ENCODE measurements at regions not wholly inside any gene's neighbourhood (a gene's known extent, or its start where the extent isn't known, plus 50 kb on each side); places are given as distances from the start of the nearest gene placed in this dataset.

DNA sequence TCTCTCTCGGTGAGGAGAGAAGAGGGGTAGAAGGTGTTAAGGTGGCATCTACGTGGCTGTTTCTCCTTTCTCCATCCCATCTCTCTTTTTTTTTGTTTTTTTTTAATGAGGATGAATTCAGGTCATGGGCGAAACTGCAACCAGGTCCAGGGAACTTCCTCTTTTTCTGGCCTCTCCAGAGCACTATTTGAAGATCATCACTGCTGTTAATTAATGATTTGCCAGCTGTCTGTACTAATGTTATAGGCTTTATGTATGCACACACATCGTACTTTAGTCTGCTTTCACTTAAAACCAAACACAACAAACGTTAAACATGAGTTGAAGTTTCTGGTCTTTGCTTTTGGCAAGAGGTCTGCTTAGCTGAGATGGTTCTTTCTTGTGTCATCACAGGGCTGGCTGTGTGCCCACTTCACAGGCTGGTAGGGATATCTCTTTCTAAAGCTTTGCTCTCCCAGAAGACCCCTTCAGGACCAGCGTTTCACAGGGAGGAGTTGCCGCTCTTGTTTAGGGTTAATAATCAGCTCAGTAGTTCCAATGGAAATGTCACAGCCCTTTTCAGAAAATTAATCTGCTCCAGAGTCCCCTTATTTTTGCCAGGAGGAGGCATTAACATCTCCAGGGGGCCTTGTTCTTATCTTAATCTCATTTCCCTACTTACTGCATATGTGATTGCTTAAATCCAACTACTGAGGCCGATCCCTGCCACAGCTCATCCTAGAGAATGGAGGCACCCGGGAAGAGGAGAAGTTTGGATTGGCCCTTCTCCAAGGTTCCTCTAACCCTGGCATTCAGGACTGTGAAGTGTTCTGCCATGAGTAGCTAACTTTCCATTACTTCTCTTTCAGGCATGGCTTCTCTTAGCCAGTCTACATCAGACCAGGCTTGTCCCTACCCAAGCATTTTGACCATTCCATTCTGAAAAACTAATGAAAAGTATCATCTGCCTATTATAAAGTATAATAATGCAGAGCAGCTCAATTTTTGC lies 273.9 kb upstream of the NFE2L3 start:
- Mint-ChIP-seq H3K36me3 (ENCODE audit: low read depth) (no peaks in the 10 kb centered on the region), H3K9me3 (no peaks in the 10 kb centered on the region), H3K27ac (no peak overlapping the region), H3K4me1 (ENCODE audit: low read depth) (no peaks in the 10 kb centered on the region), H3K4me3 (no peak overlapping the region), H3K27me3 (peaks cover 77% of the 10 kb centered on the region)
- intact Hi-C loops (cut with micrococcal nuclease) = no loop called here

DNA sequence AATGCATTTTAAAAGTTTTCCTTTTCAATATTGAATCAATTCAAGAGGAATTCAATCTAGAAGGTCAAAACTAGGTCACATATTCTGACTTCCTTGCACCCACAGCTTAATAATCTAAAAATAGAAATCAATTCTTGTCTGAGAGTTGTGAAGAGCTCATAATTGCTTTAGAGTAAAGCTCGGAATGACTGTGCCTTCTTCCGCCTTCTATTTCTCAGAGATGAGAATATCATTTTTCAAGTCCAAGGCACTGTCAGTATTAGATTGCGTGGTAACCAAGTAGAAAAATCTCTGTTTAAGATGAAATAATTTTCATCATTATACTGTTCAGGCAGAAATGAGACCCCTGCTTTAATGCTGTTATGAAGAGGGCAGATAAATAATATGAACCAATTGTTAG lies 272.2 kb upstream of the NFE2L3 start:
- no peaks in the 10 kb centered on the region for H3K9me3 Mint-ChIP-seq
- H3K27ac Mint-ChIP-seq = no peak overlapping the region
- H3K27me3 Mint-ChIP-seq = peaks cover 80% of the 10 kb centered on the region
- no peaks in the 10 kb centered on the region for H3K36me3 Mint-ChIP-seq (ENCODE audit: low read depth)
- intact Hi-C loops (cut with micrococcal nuclease) = no loop called here
- H3K4me1 Mint-ChIP-seq (ENCODE audit: low read depth) = no peaks in the 10 kb centered on the region
- no peak overlapping the region for H3K4me3 Mint-ChIP-seq

DNA sequence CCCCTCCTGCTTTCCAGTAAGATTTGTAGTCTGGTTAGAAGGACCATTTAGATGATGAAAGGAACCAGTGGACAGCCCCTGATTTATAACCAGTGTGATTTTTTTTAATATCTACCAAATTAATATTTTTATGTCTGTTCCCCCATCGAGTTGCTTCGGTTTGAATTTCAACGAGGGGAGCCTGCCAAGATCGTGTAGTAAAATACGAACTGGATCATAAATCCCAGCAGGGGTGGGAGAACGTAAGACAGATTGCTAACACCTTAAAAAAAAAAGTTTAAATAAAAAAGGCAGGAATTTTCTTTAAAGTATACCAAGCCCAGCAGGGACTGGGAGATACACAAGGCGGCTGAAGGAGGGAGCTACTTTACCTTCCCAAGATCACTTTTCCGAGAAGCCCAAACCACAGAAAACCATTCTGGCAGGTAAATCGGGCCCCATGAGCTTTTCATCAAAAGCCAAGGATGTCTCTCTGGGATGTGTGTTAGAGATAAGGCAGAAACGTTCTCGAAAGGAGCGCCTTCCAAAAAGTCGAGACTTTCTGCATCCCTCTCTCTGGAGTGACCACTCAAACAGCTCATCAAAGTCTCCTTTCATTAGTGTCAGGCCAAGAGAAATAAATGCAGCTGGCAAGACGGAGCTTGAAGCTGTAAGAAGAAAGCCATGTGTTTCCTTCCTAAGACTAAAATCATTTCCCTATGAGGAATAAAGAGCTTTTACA lies 270.5 kb upstream of the NFE2L3 start:
- no peak overlapping the region for H3K27ac Mint-ChIP-seq
- no peak overlapping the region for H3K4me3 Mint-ChIP-seq
- H3K4me1 Mint-ChIP-seq (ENCODE audit: low read depth) = no peaks in the 10 kb centered on the region
- peaks cover 76% of the 10 kb centered on the region for H3K27me3 Mint-ChIP-seq
- H3K9me3 Mint-ChIP-seq = no peaks in the 10 kb centered on the region
- no peaks in the 10 kb centered on the region for H3K36me3 Mint-ChIP-seq (ENCODE audit: low read depth)
- intact Hi-C loops (cut with micrococcal nuclease) = no loop called here

DNA sequence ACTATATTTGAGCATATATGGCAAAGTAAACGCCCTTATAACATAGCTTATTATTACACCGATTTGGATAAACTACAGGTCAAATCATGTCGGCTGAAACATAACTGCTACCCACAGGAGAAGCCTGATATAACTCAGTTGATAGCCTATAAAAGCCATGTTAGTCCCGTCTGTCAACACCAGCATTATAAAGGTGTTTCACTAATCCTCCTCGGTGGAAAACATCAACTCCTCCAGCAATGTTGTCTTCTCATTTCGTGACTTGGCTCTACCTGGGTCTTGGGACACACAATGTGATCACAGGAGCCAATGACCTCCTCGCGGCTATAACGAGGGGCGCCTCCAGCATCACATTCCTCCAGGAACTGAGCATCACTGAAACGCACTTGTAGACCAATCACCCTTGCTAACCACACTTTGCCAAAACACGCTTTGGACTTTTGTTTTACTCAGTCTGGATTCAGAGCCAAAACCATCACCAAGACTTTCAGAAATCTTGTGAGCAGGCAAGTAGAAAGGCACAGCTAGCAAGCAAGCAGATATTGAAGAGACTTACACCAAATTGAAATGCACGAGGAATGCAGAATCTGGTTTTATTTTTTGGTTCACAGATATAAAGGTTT lies 269.7 kb upstream of the NFE2L3 start:
- no peak overlapping the region for H3K4me3 Mint-ChIP-seq
- intact Hi-C loops (cut with micrococcal nuclease) = no loop called here
- H3K36me3 Mint-ChIP-seq (ENCODE audit: low read depth) = no peaks in the 10 kb centered on the region
- H3K27me3 Mint-ChIP-seq = peaks cover 75% of the 10 kb centered on the region
- no peaks in the 10 kb centered on the region for H3K4me1 Mint-ChIP-seq (ENCODE audit: low read depth)
- H3K27ac Mint-ChIP-seq = no peak overlapping the region
- no peaks in the 10 kb centered on the region for H3K9me3 Mint-ChIP-seq

DNA sequence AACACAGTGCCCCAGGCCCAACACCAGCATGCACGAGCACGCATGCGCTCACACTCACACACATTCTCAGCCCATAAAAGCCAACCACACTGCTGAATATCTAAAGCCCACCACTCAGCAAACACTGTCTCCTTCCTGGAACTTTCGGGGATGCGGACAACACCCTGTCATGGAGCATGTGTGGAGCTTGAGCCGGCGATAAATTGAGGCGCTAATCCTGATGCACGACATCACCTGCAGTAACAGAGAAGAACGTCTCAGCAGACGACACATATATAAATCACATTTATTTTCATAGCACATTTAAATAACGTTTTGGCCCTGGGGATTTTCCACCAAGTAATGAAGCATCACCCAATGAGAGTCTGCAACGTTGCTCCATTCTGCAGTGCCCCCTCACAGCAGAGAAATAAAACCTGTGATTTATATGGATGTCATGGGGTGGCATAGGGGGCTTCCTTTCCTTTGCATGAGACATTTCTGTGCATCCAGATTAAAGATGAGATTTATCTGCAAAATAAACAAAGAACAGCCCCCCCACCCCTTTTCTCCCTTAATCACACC lies 267.7 kb upstream of the NFE2L3 start:
- intact Hi-C loops (cut with micrococcal nuclease) = no loop called here
- Mint-ChIP-seq H3K27me3 (peaks cover 72% of the 10 kb centered on the region), H3K27ac (no peak overlapping the region)

DNA sequence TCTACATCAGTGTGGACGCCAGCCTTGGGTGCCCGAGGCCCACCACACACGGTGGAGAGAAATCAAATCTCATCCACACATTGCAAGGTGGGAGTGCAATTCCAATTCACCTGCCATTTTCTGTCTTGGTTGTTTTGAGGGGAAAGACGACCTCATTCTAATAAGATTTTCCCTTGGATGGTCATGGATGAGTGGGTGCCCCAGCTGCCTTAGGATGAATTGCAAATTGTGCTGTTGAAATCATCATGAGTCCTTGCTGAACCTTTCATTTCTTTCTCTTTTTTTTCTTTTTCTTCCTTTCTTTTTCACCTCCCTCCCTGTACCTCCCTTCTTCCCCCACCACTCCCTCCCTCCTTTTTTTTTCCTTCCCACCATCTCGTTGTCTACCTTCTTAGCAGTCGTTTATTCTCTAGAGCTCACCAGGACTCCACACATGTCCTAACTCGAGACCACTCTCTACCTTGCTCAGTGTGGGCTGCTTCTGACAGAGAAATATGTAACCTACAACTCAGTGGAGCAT lies 266.9 kb upstream of the NFE2L3 start:
- H3K27ac Mint-ChIP-seq = no peak overlapping the region
- H3K4me3 Mint-ChIP-seq = no peak overlapping the region
- H3K9me3 Mint-ChIP-seq = no peaks in the 10 kb centered on the region
- peaks cover 74% of the 10 kb centered on the region for H3K27me3 Mint-ChIP-seq
- no peaks in the 10 kb centered on the region for H3K4me1 Mint-ChIP-seq (ENCODE audit: low read depth)
- intact Hi-C loops (cut with micrococcal nuclease) = no loop called here
- H3K36me3 Mint-ChIP-seq (ENCODE audit: low read depth) = no peaks in the 10 kb centered on the region

More for the DNA sequence above, 267.7 kb upstream of the NFE2L3 start:
- Mint-ChIP-seq H3K36me3 (ENCODE audit: low read depth) (no peaks in the 10 kb centered on the region), H3K9me3 (no peaks in the 10 kb centered on the region), H3K4me3 (no peak overlapping the region), H3K4me1 (ENCODE audit: low read depth) (no peaks in the 10 kb centered on the region)

DNA sequence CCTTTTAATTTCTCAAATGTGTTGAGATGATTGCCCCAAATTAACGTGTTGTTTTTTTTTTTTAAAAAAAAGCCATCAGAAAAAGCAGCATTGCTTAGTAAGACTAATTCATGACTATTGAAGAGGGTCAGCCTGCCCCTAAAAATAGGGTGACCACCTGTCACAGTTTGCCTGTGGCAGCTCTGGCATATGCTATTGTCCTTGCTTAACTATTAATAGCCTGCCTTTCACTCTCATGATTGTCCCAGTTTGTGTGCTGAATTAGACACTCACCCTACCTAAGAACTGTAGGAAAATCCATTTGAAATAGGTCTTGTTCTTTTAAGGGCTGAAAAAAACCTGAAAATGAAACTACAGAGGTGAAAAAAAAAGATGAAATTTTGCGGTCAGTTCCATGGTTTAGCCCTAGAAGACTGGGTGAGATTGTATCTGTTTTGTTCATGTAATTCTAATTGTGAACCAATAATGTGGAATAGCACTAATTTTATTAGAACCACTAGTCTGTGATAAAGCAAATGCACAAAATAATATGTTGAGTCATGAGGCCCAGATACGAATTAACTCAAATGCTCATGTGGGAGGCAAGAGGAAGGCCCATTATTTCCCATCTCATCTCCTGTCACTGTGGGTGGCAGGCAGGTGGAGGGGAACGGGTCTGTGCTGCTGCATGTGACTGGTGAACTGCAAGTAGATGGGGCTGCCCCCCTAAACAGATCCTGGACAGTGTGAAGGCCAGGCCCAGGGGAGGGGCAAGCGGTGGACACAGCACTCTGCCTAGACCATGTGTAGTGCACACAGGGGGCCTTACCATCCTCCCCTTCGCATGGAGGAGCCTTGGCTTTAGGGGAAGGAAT lies 265.4 kb upstream of the NFE2L3 start:
- Mint-ChIP-seq H3K4me3 (no peak overlapping the region), H3K9me3 (no peaks in the 10 kb centered on the region), H3K27me3 (peaks cover 73% of the 10 kb centered on the region), H3K36me3 (ENCODE audit: low read depth) (no peaks in the 10 kb centered on the region), H3K27ac (no peak overlapping the region), H3K4me1 (ENCODE audit: low read depth) (no peaks in the 10 kb centered on the region)
- intact Hi-C loops (cut with micrococcal nuclease) = no loop called here

DNA sequence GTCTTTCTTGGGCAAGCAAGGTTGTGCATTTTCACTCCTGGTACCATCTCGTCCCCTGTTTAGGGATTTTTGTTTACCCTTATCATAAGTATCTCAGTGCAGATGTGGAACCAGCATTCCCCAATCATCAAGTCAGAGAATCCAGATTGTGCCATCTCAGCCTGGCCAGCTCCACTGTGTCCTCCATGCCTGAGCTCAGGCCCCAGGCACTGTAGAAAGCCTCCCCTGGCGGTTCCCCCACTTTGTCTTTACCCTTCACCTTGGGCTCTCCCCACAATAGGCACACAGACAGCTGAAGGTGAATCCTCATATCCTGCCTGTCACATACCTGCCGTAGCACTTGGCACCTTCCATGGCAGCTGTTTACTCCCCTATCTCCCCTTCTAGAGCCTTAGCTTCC lies 264.7 kb upstream of the NFE2L3 start:
- intact Hi-C loops (cut with micrococcal nuclease) = no loop called here
- Mint-ChIP-seq H3K27me3 (peaks cover 74% of the 10 kb centered on the region), H3K4me1 (ENCODE audit: low read depth) (no peaks in the 10 kb centered on the region), H3K36me3 (ENCODE audit: low read depth) (no peaks in the 10 kb centered on the region), H3K4me3 (no peak overlapping the region), H3K9me3 (no peaks in the 10 kb centered on the region), H3K27ac (no peak overlapping the region)

DNA sequence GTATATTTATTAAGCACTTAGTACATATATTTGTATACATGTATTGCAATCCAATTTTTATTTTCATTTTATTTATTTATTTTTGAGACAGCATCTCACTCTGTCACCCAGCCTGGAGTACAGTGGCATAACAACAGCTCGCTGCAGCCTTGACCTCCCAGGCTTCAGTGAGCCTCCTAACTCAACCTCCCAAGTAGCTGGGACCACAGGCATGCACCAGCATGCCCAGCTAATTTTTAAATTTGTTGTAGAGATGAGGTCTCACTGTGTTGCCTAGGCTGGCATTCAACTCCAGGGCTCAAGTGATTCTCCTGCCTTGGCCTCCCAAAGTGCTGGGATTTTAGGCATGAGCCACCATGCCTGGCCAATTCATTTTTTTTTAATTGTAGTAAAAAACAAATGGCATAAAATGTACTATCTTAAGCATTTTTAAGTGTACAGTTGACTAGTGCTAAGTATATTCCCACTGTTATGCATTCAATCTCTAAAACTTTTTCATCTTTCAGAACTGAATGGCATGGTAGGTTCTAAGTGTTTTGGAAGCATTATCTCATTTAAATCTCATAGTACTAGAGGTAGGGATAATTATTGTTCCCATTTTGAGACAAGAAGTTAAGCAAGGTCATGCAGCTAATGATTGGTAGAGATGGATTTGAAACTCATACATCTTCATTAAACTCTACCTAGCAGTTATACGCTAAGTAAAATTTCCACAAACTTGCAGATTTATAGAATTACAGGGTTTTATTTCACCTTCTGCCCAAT lies 264.0 kb upstream of the NFE2L3 start:
- H3K4me3 Mint-ChIP-seq = no peak overlapping the region
- H3K27me3 Mint-ChIP-seq = peaks cover 69% of the 10 kb centered on the region
- peaks cover 2% of the 10 kb centered on the region for H3K4me1 Mint-ChIP-seq (ENCODE audit: low read depth)
- H3K27ac Mint-ChIP-seq = no peak overlapping the region
- no peaks in the 10 kb centered on the region for H3K9me3 Mint-ChIP-seq
- no peaks in the 10 kb centered on the region for H3K36me3 Mint-ChIP-seq (ENCODE audit: low read depth)
- intact Hi-C loops (cut with micrococcal nuclease) = no loop called here

DNA sequence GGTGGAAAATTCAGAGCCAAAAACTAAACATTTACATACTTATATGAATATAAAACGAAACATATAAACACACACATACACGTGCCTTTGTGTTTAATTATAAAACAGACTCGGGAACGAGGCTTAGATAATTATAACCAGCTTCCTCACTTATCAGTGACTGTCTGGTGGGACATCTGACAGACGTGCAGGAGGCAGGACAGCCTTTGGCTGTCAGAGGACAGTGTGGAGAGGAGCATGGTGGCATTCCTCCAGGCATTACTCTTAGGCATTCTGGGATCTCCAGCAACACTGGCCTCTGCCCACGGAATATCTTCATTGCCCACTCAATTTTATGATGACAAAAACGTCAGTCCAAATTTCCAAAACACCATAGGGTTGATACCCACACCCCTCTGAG lies 262.2 kb upstream of the NFE2L3 start:
- H3K4me3 Mint-ChIP-seq = no peak overlapping the region
- H3K4me1 Mint-ChIP-seq (ENCODE audit: low read depth) = peaks cover 20% of the 10 kb centered on the region
- peaks cover 70% of the 10 kb centered on the region for H3K27me3 Mint-ChIP-seq
- no peaks in the 10 kb centered on the region for H3K9me3 Mint-ChIP-seq
- no peaks in the 10 kb centered on the region for H3K36me3 Mint-ChIP-seq (ENCODE audit: low read depth)
- no peak overlapping the region for H3K27ac Mint-ChIP-seq
- intact Hi-C loops (cut with micrococcal nuclease) = loop anchor here (5.0 to 10.0 kb wide), 5 partner anchors 383 to 1275 kb away; partner anchors contain the start of gene HOXA9

DNA sequence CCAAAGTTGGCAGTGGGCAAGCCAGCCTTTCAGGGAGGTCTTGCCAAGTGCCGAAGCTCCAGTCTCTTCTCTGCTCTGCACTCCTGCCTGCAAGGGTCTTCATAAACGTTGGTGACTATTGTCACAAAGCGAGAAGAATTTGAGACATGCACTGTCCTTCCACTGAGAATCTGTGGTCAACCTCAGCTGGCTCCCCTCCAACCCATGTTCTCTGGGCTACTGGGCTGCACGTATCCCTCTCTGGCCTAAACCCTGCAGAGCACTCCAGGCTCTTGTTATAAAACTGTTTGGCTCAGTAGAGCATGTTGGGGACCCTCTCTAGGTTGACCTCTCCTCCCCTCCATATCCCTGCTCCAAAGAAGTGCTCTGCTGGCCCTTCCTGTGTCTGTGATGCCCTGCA lies 260.4 kb upstream of the NFE2L3 start:
- Mint-ChIP-seq H3K27ac (no peak overlapping the region), H3K36me3 (ENCODE audit: low read depth) (no peaks in the 10 kb centered on the region), H3K27me3 (peaks cover 70% of the 10 kb centered on the region), H3K9me3 (no peaks in the 10 kb centered on the region), H3K4me1 (ENCODE audit: low read depth) (peaks cover 33% of the 10 kb centered on the region), H3K4me3 (no peak overlapping the region)
- intact Hi-C loops (cut with micrococcal nuclease) = loop anchor here (5.0 to 10.0 kb wide), 5 partner anchors 381 to 1273 kb away; partner anchors contain the start of gene HOXA9

DNA sequence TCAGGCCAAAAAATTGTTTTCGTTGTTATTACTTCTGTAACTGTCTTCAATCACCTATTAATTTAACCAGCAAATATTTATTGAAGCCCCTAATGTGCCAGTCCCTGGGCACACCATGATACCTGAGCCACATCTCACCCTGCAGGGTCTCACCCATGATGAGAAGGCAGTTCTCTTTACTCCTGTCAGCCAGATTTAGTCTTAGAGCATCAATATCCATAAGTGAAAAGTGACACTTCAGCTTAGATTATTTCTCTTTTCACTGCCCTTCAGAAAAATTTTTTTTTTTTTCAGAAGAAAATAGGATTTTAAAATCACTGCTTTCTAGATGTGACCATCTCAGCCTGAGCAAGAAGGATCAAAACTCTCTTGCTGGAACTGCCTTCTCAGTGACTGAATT lies 258.6 kb upstream of the NFE2L3 start:
- Mint-ChIP-seq H3K27me3 (peaks cover 73% of the 10 kb centered on the region), H3K9me3 (no peaks in the 10 kb centered on the region), H3K36me3 (ENCODE audit: low read depth) (no peaks in the 10 kb centered on the region), H3K4me1 (ENCODE audit: low read depth) (peaks cover 43% of the 10 kb centered on the region), H3K4me3 (peak overlapping the region; percentile 61), H3K27ac (peak overlapping the region; percentile 59)
- intact Hi-C loops (cut with micrococcal nuclease) = loop anchor here (2.0 to 10.0 kb wide), 7 partner anchors 167 to 1271 kb away; partner anchors contain the start of gene HOXA9

Measured in dendritic cell treated with granulocyte-macrophage colony-stimulating factor and Interleukin-4, amounts not matched to agents 40 ng/mL and 50 ng/mL, for 4 days (primary cell).